Progenitor cell of endocrine pancreas (in vitro differentiated cells): ENCODE measurements at regions not wholly inside any gene's neighbourhood (a gene's known extent, or its start where the extent isn't known, plus 50 kb on each side); places are given as distances from the start of the nearest gene placed in this dataset.

ENCODE experiments used
- DNase-seq: peaks from one replicate; pipeline ENCODE4 v3.0.0; 2021; ENCODE audit warnings: low spot score; ENCODE audit not compliant: unreplicated experiment
- H3K27ac Mint-ChIP-seq: 2 replicates; pipeline ENCODE4 v1.8.0; 2021; ENCODE audit warnings: mild to moderate bottlenecking, moderate library complexity, mixed read lengths
- H3K27me3 Mint-ChIP-seq: 2 replicates; pipeline ENCODE4 v1.8.0; 2021; ENCODE audit warnings: mixed read lengths
- H3K36me3 Mint-ChIP-seq: 2 replicates; pipeline ENCODE4 v1.8.0; 2022; ENCODE audit warnings: mixed read lengths; ENCODE audit not compliant: insufficient read depth
- H3K4me1 Mint-ChIP-seq: 2 replicates; pipeline ENCODE4 v1.8.0; 2021; ENCODE audit warnings: low read depth, mixed read lengths
- H3K4me3 Mint-ChIP-seq: 2 replicates; pipeline ENCODE4 v1.8.0; 2021; ENCODE audit warnings: low read depth, mild to moderate bottlenecking, moderate library complexity, mixed read lengths
- H3K9me3 Mint-ChIP-seq: 2 replicates; pipeline ENCODE4 v1.8.0; 2021; ENCODE audit warnings: low read depth, mixed read lengths
- TF ChIP-seq, protein P1 (sequence below): fragments of 200-600 bp; sonication (generic); IDR thresholded peaks from one replicate; pipeline ENCODE4 v1.5.0; 2021; ENCODE audit warnings: antibody characterized with exemption, mild to moderate bottlenecking; ENCODE audit not compliant: unreplicated experiment

- Mint-ChIP-seq H3K4me3 (no peak overlapping the region), H3K9me3 (no peaks in the 10 kb centered on the region), H3K27me3 (no peaks in the 10 kb centered on the region), H3K27ac (no peak overlapping the region), H3K36me3 (no peaks in the 10 kb centered on the region), H3K4me1 (no peaks in the 10 kb centered on the region)
- TF ChIP-seq, protein P1, sequence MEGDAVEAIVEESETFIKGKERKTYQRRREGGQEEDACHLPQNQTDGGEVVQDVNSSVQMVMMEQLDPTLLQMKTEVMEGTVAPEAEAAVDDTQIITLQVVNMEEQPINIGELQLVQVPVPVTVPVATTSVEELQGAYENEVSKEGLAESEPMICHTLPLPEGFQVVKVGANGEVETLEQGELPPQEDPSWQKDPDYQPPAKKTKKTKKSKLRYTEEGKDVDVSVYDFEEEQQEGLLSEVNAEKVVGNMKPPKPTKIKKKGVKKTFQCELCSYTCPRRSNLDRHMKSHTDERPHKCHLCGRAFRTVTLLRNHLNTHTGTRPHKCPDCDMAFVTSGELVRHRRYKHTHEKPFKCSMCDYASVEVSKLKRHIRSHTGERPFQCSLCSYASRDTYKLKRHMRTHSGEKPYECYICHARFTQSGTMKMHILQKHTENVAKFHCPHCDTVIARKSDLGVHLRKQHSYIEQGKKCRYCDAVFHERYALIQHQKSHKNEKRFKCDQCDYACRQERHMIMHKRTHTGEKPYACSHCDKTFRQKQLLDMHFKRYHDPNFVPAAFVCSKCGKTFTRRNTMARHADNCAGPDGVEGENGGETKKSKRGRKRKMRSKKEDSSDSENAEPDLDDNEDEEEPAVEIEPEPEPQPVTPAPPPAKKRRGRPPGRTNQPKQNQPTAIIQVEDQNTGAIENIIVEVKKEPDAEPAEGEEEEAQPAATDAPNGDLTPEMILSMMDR, result no peak
- DNase-seq, result no peak
Measured at GRCh38 chr2:49219741-49220140, 65.4 kb upstream of the FSHR start.

GRCh38 chr2:49210191-49210590 lies 55.9 kb upstream of the FSHR start:
- Mint-ChIP-seq H3K9me3 (peaks cover 8% of the 10 kb centered on the region), H3K27me3 (no peaks in the 10 kb centered on the region), H3K36me3 (no peaks in the 10 kb centered on the region), H3K27ac (no peak overlapping the region), H3K4me3 (no peak overlapping the region), H3K4me1 (peaks cover 3% of the 10 kb centered on the region)
- no peak for DNase-seq
- TF ChIP-seq, protein P1, result no peak

GRCh38 chr2:49207204-49207603 lies 52.9 kb upstream of the FSHR start:
- no peaks in the 10 kb centered on the region for H3K36me3 Mint-ChIP-seq
- peaks cover 10% of the 10 kb centered on the region for H3K4me1 Mint-ChIP-seq
- peaks cover 8% of the 10 kb centered on the region for H3K9me3 Mint-ChIP-seq
- TF ChIP-seq, protein P1, result no peak
- DNase-seq, result no peak
- H3K27ac Mint-ChIP-seq, result no peak overlapping the region
- no peaks in the 10 kb centered on the region for H3K27me3 Mint-ChIP-seq
- no peak overlapping the region for H3K4me3 Mint-ChIP-seq
